ENCODE measurements at regions not wholly inside any gene's neighbourhood (a gene's known extent, or its start where the extent isn't known, plus 50 kb on each side); places are given as distances from the start of the nearest gene placed in this dataset.
A peak's percentile ranks its signal among the peaks of the same experiment; 100 is the strongest.

DNA sequence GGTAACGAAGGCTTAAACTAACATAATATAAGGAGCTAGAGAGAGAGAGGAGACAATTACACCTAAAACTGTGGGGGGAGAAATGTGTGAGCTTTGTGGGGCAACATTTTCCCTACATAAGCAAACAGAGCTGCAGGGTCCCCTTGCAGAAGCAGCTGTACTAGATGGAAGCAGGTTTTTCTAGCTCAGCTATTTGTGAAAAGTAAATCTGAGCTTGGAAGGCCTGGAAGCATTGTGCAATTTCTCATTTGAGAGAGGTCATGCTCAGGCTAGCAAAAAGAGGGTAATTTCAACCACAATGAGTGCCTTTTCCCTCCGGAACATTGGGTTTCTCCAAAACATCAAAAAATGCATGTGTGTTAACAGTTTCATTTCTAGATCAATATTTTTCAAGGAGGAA lies 130.0 kb downstream of the ARL4C start:
- no peaks in the 10 kb centered on the region for H3K79me2 ChIP-seq (ENCODE audit: insufficient read depth, low read length)
- Mint-ChIP-seq H3K36me3 (no peaks in the 10 kb centered on the region), H3K9me3 (no peaks in the 10 kb centered on the region), H3K27ac (no peak overlapping the region), H3K27me3 (ENCODE audit: low read depth in 3 of 3) (peaks cover 5 to 23% (median 10%) of the 10 kb centered on the region in 3 donors), H3K4me1 (peaks cover 14% of the 10 kb centered on the region), H3K4me3 (peak overlapping the region in 1 of 2 donors; percentile 8)
- intact Hi-C loops (cut with micrococcal nuclease) = no loop called here
- H3K27me3 ChIP-seq (ENCODE audit: control insufficient read depth in 2 of 2, insufficient read depth in 2 of 2, low read length in 2 of 2) = peaks cover 2 to 9% of the 10 kb centered on the region in 2 donors
- H3K9ac ChIP-seq (ENCODE audit: insufficient read depth, low read length, poor library complexity, severe bottlenecking) = no peak overlapping the region
- no peaks in the 10 kb centered on the region for H4K20me1 ChIP-seq (ENCODE audit: insufficient read depth, low read length)
- no peak overlapping the region for H3K4me2 ChIP-seq (replicated peaks; ENCODE audit: extremely low read depth, low read length, poor library complexity, severe bottlenecking)
- no peak overlapping the region for H3K4me3 ChIP-seq (replicated peaks in 1 of 3; ENCODE audit: low read depth in 2 of 3, low read length in 3 of 3)
- TF ChIP-seq, protein P1, sequence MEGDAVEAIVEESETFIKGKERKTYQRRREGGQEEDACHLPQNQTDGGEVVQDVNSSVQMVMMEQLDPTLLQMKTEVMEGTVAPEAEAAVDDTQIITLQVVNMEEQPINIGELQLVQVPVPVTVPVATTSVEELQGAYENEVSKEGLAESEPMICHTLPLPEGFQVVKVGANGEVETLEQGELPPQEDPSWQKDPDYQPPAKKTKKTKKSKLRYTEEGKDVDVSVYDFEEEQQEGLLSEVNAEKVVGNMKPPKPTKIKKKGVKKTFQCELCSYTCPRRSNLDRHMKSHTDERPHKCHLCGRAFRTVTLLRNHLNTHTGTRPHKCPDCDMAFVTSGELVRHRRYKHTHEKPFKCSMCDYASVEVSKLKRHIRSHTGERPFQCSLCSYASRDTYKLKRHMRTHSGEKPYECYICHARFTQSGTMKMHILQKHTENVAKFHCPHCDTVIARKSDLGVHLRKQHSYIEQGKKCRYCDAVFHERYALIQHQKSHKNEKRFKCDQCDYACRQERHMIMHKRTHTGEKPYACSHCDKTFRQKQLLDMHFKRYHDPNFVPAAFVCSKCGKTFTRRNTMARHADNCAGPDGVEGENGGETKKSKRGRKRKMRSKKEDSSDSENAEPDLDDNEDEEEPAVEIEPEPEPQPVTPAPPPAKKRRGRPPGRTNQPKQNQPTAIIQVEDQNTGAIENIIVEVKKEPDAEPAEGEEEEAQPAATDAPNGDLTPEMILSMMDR (IDR thresholded peaks at IDR 0.05) = no peak
- no CpG with 5 or more reads among the region's 2 CpGs for WGBS (ENCODE audit: insufficient coverage)
- DNase-seq = no peak
- H3K36me3 ChIP-seq (replicated peaks in 1 of 2; ENCODE audit: control insufficient read depth in 1 of 2, insufficient read depth in 2 of 2, low read length in 2 of 2) = no peaks in the 10 kb centered on the region
- H3K27ac ChIP-seq (ENCODE audit: low read depth in 1 of 2, low read length in 2 of 2) = no peak overlapping the region
- no peaks in the 10 kb centered on the region for H3K9me3 ChIP-seq (replicated peaks in 1 of 2; ENCODE audit: control insufficient read depth in 1 of 2, insufficient read depth in 1 of 2, low read length in 2 of 2)
- peaks cover 0 to 6% of the 10 kb centered on the region in 2 donors for H3K4me1 ChIP-seq (ENCODE audit: control insufficient read depth in 1 of 2, insufficient read depth in 2 of 2, low read length in 2 of 2)
- H2AFZ ChIP-seq (ENCODE audit: insufficient read depth, low read depth, low read length, poor library complexity, severe bottlenecking) = no peak overlapping the region

- Mint-ChIP-seq H3K36me3 (no peaks in the 10 kb centered on the region), H3K27me3 (ENCODE audit: low read depth in 3 of 3) (peaks cover 9 to 23% (median 11%) of the 10 kb centered on the region in 3 donors), H3K4me1 (peaks cover 14% of the 10 kb centered on the region), H3K9me3 (peaks cover 0 to 6% (median 0%) of the 10 kb centered on the region in 7 donors), H3K4me3 (peak overlapping the region in 1 of 2 donors; percentile 6), H3K27ac (no peak overlapping the region)
- Histone ChIP-seq H3K36me3 (replicated peaks in 1 of 2; ENCODE audit: control insufficient read depth in 1 of 2, insufficient read depth in 2 of 2, low read length in 2 of 2) (no peaks in the 10 kb centered on the region), H3K4me1 (ENCODE audit: control insufficient read depth in 1 of 2, insufficient read depth in 2 of 2, low read length in 2 of 2) (peaks cover 0 to 6% of the 10 kb centered on the region in 2 donors), H3K27ac (ENCODE audit: low read depth in 1 of 2, low read length in 2 of 2) (no peak overlapping the region), H3K4me2 (replicated peaks; ENCODE audit: extremely low read depth, low read length, poor library complexity, severe bottlenecking) (no peak overlapping the region), H3K4me3 (replicated peaks in 1 of 3; ENCODE audit: low read depth in 2 of 3, low read length in 3 of 3) (no peak overlapping the region), H3K27me3 (ENCODE audit: control insufficient read depth in 2 of 2, insufficient read depth in 2 of 2, low read length in 2 of 2) (peaks cover 2 to 9% of the 10 kb centered on the region in 2 donors), H4K20me1 (ENCODE audit: insufficient read depth, low read length) (no peaks in the 10 kb centered on the region), H3K79me2 (ENCODE audit: insufficient read depth, low read length) (no peaks in the 10 kb centered on the region), H3K9me3 (replicated peaks in 1 of 2; ENCODE audit: control insufficient read depth in 1 of 2, insufficient read depth in 1 of 2, low read length in 2 of 2) (no peaks in the 10 kb centered on the region), H3K9ac (ENCODE audit: insufficient read depth, low read length, poor library complexity, severe bottlenecking) (no peak overlapping the region), H2AFZ (ENCODE audit: insufficient read depth, low read depth, low read length, poor library complexity, severe bottlenecking) (no peak overlapping the region)
- intact Hi-C loops (cut with micrococcal nuclease) = no loop called here
- TF ChIP-seq, protein P1 (IDR thresholded peaks at IDR 0.05) = no peak
- no peak for DNase-seq
- 85% methylated on average over 3 of the region's 8 CpGs for WGBS (ENCODE audit: insufficient coverage)
Measured at GRCh38 chr2:234364661-234365060, 132.2 kb downstream of the ARL4C start.
